AG08395 (cell line): ENCODE measurements at regions not wholly inside any gene's neighbourhood (a gene's known extent, or its start where the extent isn't known, plus 50 kb on each side); places are given as distances from the start of the nearest gene placed in this dataset.

Experiments used
- DNase-seq: peaks from one replicate; pipeline ENCODE4 v3.0.0; 2012; ENCODE audit warnings: mixed read lengths, low spot score

DNA sequence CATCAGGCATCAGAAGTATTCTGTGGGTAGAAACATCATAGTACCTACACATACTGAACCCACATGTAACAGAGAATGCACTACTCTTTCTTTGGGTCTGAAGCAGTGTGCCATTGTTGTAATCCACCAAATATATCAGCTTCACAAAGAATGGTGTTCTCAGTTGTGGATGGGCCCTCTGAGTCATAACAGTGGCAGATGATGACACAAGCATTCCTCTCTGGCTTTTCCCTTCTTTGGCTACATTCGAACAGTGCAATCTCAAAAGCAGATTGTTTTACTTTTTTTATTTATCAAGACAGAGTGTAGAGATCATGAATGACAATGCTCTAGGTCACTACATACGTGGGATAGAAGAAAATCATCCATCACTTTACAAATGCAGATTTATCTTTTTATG lies 247.2 kb upstream of the EPHA5 start:
- no peak for DNase-seq

DNA sequence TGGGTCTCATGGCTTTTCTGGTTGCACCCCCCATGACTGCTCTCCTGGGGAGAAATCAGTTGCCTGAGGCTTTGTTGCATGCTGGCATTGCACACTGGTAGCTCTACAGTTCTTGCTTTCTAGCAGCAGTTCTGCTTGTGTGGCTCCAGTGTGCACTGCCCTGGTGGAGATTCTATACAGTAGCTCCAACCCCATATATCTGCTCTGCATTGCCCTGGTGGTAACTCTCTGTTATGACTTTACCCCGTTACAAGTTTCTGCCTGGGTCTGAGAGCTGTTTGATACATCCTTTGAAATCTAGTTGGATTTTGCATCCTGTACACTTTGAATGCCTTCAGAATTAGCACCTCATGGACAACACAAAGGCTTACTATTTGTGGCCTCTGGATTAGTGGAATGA lies 241.4 kb upstream of the EPHA5 start:
- no peak for DNase-seq

DNA sequence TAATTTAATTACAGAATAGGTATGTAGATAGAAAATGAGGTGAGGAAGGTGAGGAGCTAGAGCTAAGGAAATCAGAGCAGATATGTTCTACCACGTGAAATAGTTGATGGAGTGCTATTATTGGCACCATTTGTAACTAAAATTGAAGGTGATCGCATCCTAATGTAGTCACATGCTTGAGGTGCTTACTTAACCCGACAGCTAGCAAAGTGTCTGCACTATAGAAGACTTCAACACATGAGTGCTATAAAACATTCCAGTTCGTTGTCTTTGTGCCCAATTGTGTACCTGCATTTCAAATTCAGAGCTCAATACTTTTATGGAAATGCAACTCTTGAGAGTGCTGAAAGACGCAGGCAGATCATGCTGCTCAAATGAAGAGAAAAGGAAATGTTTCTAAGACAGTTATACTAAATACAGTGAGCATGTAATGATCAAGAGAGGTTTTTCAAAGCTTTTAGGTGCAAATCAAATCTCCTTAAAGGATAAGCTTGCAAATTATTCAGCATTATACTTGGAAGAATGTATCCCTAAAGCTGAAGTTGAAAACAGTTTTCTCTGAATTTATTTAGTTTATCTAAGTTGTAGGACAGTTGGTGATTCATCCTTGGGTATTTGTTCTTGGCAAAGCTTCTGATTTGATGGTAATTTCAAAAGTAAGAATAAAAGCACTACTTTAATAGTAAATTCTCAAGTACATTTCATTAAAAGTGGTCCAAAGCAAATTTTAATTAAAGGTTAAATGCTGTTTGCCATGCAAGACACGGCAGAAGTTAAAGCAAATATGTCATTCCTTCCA lies 223.9 kb upstream of the EPHA5 start:
- DNase-seq: no peak

DNA sequence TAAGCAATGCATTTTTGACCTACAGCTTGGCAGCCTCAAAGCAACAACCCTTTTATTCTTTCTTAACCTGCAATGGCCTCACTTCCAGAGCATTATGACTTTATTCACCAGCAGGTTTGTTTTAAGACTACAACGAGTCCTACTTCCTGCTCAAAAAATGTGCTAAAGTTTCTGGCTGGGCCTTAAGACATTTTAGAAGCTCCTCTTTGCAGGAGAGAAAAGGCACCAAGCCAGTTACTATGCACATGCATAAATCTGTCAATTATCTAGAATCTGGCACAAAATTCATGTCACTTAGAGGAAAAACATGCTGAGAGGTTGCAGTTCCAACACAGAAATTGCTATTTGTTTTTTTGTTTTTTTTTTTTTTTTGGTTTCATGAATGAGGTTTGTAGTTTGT lies 223.0 kb upstream of the EPHA5 start:
- DNase-seq: no peak

DNA sequence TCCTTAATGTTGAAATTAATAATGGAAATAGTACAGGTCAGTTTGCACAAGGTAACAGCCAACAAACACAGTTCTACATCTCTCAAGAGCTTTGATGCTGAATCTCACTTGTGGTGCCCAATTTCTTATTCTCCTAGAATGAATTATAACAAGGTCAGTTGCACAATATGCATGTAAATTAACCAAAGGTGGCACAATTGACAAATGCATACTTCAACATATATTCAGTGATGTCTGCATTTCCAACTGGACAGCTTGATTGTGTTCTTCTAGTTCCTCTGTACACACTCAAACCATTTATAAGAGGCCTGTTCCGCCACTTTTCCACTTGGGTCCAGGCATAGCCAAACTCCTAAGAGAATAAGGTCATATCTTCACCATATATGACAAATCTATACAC lies 210.3 kb upstream of the EPHA5 start:
- no peak for DNase-seq

DNA sequence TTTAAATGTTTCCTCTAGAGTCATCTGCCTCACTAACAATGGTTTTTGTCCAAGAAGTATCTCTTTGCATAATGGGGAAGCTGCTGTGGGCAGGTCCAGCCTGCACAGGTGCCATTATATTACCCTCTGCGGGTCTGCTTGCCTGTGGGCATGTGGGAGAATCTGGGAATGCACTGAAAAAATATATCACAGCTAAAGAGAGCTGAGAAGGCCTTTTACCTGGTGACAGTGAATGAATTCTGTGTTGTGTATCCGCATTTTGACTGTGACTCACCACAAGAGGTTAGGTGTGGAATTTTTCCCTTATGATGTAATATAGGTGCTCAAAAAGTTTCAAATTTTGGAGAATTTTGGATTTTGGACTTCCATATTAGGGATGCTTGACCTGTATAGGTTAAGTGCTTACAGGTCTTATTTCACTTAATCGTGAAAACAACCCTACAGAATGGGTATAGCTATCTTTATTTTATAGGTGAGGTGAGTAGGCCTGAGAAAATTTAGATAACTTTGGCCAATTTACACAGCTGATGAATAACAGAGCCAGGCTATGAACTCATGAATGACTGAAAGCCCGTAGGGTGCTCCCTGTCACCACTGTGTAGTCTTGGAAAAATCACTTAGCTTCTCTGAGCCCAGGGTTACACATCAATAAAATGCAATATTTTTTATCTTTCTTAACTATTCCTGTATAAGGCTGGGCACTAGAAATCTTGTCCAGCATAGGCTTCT lies 198.0 kb upstream of the EPHA5 start:
- DNase-seq: no peak

DNA sequence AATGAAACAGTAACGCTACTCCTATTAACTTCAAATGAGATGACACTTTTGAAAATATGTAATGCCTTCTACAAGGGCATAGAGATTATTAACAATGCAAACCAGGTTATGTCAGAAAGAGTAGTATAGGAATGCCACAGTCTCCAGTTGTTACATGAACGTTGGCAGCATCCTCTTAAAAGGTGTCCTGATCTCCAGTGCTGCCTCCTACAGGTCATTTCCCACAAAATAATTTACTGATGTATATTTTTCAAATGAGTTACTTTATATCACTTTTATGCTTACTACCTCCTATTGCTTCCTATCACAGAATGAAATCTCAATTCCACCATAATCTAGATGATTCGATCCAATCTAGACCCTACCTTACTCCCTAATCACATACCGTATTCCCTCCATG lies 195.2 kb upstream of the EPHA5 start:
- DNase-seq: no peak

DNA sequence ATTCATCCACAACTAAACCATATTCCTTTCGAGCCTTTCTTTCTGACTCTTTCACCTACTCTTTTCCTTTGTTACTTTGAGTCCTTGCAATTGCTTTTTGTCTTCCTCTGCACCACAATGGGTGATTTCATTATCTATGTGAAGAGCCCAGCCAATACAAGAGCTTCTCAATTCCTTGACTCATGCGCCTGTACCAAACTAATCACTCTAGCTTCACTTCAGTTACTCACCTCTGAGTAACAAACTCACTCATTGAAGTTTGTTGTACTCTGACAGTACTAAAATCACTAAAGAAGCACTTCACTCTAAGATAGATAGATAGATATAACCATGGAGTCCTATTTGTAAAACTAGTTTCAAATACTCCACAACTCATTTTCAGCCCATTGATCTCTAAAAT lies 191.7 kb upstream of the EPHA5 start:
- DNase-seq: no peak

DNA sequence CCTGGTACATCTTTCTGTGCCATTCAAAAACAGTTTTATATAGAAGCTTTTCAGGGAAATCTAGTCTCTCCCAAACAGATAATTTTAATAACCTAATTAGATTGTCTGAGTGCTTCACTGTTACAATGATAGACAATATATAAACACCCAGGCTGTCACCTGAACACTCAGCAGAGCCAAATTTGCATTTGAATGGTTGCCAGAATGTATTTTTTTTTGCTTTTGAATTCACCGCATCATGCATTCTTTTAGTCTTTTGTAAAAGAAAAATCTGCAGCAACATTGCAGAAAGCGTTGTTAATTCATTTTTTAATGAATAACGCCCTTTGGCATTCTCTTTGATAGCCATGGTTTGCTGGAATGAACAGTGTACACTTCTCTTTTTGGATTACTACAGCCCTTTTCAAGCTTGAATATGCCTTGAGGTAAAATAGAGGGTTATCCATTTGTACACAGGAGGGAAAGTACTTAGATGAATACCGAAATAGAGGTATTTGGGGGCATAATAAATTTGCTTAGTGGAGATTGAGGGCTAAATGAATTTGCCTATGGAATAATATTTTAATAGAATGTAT lies 175.0 kb upstream of the EPHA5 start:
- no peak for DNase-seq

DNA sequence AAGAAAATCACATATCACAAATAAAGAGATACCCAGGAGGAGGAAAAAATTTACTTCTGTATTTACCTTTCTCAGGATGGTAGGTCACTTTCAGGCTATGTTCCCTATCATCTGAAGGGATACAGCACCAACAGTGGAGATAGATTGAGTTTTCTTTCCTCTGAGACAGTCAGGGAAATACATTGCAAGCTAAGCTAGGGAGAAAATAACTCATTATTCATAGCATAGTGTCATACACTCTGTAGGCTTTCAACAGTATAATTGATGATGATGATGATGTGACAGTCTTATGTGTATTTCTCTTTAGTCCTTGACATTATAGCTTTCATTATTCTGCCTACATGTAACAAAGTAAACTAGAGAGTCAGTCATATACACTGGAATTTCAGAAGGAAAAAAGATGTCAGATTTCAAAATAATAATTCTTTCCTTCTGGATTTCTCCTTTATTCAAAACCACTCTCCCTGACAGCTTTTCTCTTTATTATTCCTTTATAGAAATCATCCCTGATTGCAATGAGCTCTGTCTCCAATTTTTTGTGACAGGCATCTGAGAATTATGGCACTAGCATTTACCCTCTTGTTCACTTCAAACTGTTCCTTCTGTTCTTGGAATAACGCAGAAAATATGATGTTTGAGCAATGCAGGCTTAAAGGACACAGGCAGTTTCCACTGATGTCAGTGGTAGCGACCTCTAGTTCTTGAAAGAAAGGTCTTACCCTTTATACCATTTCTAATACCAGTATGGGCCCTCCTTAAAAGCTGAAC lies 169.1 kb upstream of the EPHA5 start:
- no peak for DNase-seq

DNA sequence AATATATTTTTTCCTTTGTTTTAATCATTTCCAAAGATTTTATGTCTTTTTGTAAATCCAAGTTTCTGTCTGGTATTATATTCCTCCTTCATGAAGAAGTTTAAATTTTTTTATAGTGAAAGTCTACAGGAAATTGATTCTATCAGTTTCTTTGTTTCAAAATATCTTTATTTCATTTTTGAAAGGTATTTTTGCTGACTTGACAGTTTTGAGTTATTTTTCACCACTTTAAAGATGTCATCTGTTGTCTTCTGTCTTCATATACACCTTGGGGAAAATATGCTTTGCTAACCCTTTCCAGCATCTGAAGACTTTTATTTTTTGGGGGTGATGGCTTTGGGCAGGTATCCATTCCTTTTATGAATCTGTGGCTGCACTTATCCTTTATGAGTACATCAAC lies 164.4 kb upstream of the EPHA5 start:
- no peak for DNase-seq

DNA sequence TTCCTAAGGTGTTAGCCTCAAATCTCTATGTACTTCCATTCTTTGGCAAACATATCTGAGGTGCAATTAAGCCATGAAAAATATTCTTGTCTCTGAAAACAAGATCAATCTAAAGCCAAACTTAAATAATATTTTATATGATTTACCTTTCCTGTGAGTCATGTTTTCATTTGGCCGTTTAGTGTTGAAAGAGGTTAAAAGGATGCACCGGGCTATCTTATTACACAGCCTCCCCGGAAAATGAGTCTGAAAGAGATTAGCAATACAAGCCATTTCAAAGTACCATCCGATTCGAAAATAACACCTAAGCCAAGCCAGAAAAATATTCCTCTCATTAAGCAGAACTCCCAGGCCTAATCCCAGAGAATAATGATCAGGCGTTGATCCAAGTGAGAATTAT lies 161.5 kb upstream of the EPHA5 start:
- DNase-seq: no peak

DNA sequence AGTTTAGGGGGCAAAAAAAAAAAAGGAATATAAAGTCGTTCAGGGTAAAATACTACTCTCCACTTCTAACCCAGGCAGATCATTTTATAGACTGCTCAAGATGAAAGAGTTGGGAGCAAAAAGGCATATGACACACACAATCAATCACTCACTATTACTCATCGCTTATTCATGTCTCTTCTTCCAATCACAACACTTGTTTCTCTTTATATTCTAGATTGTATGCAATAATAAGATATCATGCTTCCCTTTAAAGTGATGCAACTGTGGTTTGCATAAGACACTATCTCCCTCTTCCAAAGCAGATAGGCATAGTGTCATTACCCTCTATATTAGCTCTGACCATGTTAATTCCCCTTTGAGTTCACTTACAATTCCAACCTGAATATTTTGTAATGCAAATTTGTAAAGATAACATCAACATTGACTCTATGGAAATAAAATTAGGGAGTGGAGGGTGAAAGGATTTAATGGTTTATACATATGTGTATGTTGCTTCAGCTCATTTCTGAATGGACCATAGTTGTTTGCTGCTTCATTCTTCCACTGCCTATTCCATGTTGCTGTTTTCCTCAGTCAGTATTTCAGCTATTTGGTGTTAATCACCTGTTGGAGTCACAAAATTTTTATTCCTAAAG lies 154.9 kb upstream of the EPHA5 start:
- no peak for DNase-seq

DNA sequence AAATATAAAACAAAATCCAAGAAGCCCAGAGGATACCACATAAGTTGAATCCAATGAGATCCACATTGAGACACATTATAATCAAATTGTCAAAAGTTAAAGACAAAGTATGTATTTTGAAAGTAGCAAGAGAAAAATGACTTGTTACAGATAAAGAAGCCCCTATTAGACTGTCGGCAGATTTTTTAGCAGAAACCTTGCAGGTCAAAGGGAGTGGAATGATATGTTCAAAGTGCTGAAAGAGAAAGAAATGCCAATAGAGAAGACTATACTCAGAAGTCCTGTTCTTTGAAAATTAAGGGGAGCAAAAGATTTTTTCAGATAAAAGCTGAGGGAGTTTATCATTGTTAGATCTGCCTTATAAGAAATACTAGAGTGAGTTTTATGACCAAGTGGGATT lies 148.9 kb upstream of the EPHA5 start:
- DNase-seq: no peak

DNA sequence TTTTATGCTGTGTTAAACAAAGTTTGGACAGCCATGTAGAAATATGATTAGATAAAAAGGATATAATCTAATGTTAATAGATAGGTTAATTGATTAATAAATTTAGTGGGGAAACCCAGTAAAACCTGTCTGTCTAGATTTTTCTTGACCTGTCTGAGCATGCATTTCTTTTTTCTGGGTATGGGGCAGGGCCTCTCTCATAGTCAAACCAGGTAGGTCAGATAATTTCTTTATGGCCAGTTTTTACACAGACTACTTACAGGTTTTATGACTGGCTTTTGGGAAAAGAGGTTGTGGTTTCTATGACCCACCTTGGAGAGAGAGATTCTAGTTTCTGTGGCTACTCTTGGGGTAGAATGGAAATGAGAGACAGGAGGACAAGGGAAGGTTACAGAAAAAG lies 135.6 kb upstream of the EPHA5 start:
- DNase-seq: no peak

DNA sequence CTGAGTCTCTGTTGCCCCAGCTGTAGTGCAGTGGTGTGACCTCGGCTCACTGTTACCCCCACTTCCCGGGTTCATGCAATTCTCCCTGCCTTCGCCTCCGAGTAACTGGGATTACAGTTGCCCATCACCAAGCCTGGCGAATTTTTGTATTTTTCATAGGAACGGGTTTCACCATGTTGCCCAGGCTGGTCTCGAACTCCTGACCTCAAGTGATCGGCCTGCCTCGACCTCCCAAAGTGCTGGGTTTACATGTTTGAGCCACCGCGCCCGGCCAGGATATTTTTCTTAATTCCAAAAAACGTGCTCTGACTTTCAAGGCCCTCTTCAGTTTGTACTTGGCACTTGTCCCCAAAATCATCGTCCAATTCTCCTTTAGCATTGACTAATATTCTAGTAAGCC lies 129.2 kb upstream of the EPHA5 start:
- DNase-seq: no peak

DNA sequence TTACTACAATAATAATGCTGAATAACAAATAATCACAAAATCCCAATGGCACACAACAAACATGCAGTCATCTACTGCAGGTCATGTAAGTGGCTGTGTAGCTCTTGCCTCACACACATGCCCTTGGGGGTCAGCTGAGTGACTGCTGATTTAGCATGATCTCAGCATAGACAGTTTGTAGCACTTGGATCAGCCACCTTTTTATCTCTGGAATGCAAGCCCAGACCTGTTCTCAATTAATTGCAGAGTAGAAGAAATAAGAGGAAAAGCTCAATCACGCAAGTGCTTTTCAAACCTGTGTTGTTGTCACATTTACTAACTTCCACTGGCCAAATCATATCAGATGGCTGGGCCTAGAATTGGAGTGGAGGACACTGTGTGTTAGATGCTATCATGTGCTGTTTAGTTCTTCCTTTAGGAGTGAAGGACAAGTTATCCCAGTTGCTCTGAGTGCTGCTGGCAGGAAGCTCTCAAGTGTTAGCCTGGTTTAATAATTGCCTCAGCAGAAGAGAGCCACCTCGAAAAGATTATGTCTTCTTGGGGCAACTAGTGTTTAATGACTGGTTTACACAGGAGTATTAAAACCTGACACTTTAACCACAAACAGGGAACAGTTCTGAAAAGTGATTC lies 128.3 kb upstream of the EPHA5 start:
- DNase-seq: no peak

DNA sequence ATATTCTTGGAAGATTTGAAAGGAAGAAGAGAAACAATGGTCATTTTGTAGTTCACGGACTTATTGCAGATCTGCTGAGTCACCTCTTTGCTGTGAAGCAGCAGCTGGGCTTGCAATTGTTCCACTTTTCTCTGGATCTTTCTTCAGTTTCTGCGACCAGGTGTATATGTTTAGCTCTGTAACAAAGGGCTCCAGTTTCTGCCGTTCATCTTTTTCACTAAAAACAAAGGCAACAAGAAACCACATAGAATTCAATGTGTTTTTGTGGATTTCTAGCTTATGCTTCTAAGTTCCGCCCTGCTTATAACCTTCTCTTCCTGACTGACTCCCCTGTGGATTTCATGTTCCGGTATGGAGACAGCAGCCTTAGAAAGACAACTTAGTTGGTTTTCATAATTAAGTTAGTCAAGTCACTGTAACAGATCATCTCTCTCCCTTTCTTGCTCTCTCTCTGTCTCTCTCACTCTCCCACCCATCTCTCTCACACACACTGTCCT lies 121.6 kb upstream of the EPHA5 start:
- no peak for DNase-seq

DNA sequence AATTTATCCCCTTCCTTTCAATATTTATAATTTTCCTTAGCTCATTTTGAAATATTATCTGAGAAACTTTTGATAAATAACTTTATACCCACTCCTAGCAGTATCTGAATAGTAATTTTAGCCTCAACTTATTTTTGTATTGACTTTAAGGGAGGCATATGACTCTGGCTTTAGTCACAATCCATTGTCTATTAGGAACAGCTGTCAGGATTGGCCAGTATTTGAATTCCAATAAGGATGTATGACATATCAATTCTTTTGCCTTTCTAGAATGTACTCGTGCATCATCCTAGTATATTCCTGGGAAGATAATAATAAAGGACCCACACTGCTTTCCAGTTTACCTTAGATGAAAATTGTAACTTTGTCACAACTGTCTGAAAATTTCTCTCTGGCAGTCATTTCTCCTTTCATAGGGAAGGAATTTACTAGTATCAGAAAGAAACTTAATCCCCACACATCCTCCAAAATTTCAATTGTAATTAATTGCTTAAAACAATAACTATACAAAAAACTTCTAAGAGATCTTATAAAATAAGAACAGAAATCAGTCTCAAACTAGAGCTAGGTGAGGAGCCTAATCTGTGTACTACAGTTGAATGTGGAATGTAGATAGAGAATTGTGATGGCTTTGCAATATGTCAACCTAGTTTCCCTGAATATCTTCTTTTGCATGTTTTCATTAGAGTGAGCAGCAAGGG lies 121.0 kb upstream of the EPHA5 start:
- no peak for DNase-seq

DNA sequence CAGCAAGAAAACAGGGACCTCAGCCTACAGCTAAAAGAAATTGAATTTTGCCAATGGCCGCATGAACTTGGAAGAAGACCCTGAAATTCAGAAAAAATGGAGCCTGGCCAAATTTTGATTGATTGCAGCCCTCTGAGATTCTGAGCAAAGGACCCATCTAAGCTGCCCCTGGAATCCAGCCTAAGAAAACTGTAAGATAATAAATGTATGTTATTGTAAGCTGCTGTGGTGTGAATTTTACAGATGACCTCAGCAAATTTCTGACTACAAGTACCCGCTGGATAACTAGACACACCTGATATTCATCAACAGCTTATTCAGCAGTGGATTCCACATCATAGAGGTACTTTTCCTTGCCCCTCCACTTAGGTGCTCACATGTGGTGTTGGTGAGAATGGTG lies 119.5 kb upstream of the EPHA5 start:
- DNase-seq: no peak

DNA sequence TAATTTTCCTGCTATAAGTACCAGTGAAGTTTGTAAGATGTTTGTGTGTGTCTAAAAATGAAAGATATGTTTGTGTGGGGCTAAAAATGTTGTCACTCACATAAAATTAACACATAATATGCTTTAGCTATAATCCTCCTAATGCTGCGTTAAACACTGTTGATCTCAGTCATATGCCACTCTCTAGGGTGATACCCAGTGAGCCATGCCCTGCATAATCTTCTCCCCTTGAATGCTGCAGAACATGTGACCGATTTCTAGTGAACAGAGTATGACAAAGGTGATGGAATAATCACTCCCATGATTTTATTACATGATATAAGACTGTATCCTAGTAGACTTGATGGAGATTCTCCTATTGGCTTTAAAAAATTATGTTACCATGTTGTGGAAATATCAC lies 119.1 kb upstream of the EPHA5 start:
- DNase-seq: no peak
